H1 (cell line): ENCODE measurements at regions not wholly inside any gene's neighbourhood (a gene's known extent, or its start where the extent isn't known, plus 50 kb on each side); places are given as distances from the start of the nearest gene placed in this dataset.

ENCODE experiments used
- E2F6 ChIP-seq: IDR thresholded peaks from 2 replicates; pipeline ENCODE4 v1.6.1; 2012; ENCODE audit warnings: inconsistent platforms
- HDAC6 ChIP-seq: IDR thresholded peaks from one replicate; pipeline ENCODE4 v1.7.1; 2012; ENCODE audit warnings: low read depth, mild to moderate bottlenecking, inconsistent platforms, low read length, moderate library complexity
- POLR2AphosphoS5 ChIP-seq: IDR thresholded peaks from 2 replicates; pipeline ENCODE4 v1.6.1; 2011; ENCODE audit warnings: low read depth, low read length

DNA sequence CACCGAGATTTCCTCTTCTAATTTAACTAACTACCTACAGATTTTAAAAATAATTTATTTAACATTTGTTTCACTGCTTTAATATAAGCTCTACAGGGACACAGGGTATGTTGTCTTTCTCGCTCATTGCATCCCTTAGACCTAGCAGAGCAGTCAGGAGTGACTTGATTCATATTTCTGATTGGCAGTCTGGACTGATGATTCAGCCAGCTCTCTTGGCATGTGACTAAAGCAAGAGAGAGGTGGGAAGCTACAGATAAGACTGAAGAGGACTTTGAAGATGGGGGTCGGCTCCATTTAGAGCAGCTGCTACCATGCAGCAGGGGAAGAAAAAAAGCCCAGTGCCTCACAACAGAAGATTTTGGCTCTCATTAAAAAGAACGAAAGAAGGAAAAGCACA is 173.4 kb upstream of the STK32A start (continued):
- TF ChIP-seq E2F6 (no peak), POLR2AphosphoS5 (no peak), HDAC6 (no peak)
